ENCODE measurements at regions not wholly inside any gene's neighbourhood (a gene's known extent, or its start where the extent isn't known, plus 50 kb on each side); places are given as distances from the start of the nearest gene placed in this dataset.
"Not testable (repeated sequence)": the region's sequence is repeated elsewhere in the genome, so short reads cannot be mapped to it uniquely, and the experiment has no call there.

DNA sequence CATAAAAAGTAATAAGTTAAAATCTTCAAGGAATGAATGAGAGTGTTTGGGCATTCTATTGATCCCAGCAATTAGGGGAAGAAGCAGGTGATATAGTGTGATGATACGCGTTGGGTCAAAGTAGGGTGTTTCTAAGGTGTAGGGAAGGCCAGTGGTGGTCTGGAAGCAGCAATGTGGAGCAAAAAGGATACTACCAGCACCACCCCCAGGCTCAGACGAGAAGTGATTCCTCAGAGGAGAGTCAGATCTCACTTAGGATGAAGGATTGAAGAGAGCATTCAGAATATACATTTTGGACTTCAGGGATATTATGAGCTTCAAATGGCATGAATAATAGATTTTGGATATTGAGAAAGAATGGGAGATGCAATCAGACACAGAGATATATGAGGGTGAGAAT is 497.6 kb downstream of the RMST start:
- no peaks in the 10 kb centered on the region for H3K36me3 Mint-ChIP-seq (ENCODE audit: low read depth)
- H3K27ac Mint-ChIP-seq, result no peak overlapping the region
- H3K27me3 Mint-ChIP-seq, result no peaks in the 10 kb centered on the region
- ATAC-seq (no peak), DNase-seq (no peak)
- H3K4me1 Mint-ChIP-seq, result no peaks in the 10 kb centered on the region
- no peaks in the 10 kb centered on the region for H3K9me3 ChIP-seq (ENCODE audit: control insufficient read depth, low read length, poor library complexity, severe bottlenecking)
- H3K4me3 Mint-ChIP-seq, result no peak overlapping the region

- no peak overlapping the region for H3K27ac Mint-ChIP-seq
- no peaks in the 10 kb centered on the region for H3K36me3 Mint-ChIP-seq (ENCODE audit: low read depth)
- H3K27me3 Mint-ChIP-seq, result peaks cover 5% of the 10 kb centered on the region
- H3K4me3 Mint-ChIP-seq, result no peak overlapping the region
- no peaks in the 10 kb centered on the region for H3K4me1 Mint-ChIP-seq
- H3K9me3 ChIP-seq (ENCODE audit: control insufficient read depth, low read length, poor library complexity, severe bottlenecking), result no peaks in the 10 kb centered on the region
- ATAC-seq (no peak), DNase-seq (no peak)
Measured at GRCh38 chr12:97960741-97961608, 498.4 kb downstream of the RMST start.

- no peak overlapping the region for H3K4me3 Mint-ChIP-seq
- H3K36me3 Mint-ChIP-seq (ENCODE audit: low read depth), result no peaks in the 10 kb centered on the region
- DNase-seq (no peak), ATAC-seq (no peak)
- H3K4me1 Mint-ChIP-seq, result no peaks in the 10 kb centered on the region
- peaks cover 12% of the 10 kb centered on the region for H3K27me3 Mint-ChIP-seq
- no peaks in the 10 kb centered on the region for H3K9me3 ChIP-seq (ENCODE audit: control insufficient read depth, low read length, poor library complexity, severe bottlenecking)
- no peak overlapping the region for H3K27ac Mint-ChIP-seq
Measured at GRCh38 chr12:97967831-97968230, 505.2 kb downstream of the RMST start.

GRCh38 chr12:97968641-97969197 is 506.1 kb downstream of the RMST start:
- Mint-ChIP-seq H3K27me3 (peaks cover 12% of the 10 kb centered on the region), H3K27ac (no peak overlapping the region), H3K36me3 (ENCODE audit: low read depth) (no peaks in the 10 kb centered on the region), H3K4me3 (no peak overlapping the region), H3K4me1 (no peaks in the 10 kb centered on the region)
- DNase-seq (no peak), ATAC-seq (no peak)
- no peaks in the 10 kb centered on the region for H3K9me3 ChIP-seq (ENCODE audit: control insufficient read depth, low read length, poor library complexity, severe bottlenecking)

DNA sequence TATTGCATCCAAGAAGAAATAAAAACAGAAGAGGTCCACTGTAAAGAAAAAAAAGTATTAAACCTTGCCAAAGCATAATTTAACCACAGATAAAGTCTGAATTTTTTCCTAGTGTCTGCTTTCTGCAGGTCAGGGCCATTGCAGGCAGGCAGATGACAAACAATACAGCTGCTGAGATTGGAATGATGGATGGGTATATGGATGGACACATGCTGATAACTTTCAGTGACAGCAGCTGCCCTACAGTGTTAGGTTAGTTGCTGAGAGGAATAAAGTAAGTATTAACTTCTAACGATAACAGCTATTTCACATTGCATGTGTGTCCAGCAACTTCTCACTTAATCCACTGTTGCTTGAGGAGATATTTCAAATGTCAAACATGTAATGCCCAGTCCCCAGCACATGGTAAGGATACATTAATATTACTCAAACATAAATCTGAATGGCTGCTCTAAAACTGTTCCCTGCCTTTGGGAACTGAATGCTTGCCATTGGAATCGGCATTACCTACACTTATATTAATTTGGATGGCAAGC is 515.3 kb downstream of the RMST start:
- ATAC-seq (no peak), DNase-seq (no peak)
- no peaks in the 10 kb centered on the region for H3K4me1 Mint-ChIP-seq
- H3K27me3 Mint-ChIP-seq, result peaks cover 5% of the 10 kb centered on the region
- no peaks in the 10 kb centered on the region for H3K9me3 ChIP-seq (ENCODE audit: control insufficient read depth, low read length, poor library complexity, severe bottlenecking)
- H3K4me3 Mint-ChIP-seq, result no peak overlapping the region
- no peak overlapping the region for H3K27ac Mint-ChIP-seq
- H3K36me3 Mint-ChIP-seq (ENCODE audit: low read depth), result no peaks in the 10 kb centered on the region

DNA sequence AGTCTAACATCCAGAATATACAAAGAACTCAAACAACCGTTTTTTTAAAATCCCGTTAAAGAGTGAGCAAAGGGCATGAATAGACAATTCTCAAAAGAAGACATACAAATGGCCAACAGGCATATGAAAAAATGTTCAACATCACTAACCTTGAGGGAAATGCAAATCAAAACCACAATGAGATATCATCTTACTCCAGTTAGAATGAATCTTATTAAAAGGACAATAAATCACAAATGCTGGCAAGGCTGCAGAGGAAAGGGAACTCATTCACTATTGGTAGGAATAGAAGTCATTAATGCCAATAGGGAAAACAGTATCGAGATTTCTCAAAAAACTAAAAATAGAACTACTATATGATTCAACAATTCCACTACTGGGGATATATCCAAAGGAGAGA is 520.1 kb downstream of the RMST start:
- H3K27ac Mint-ChIP-seq, result no peak overlapping the region
- no peaks in the 10 kb centered on the region for H3K9me3 ChIP-seq (ENCODE audit: control insufficient read depth, low read length, poor library complexity, severe bottlenecking)
- H3K4me1 Mint-ChIP-seq, result no peaks in the 10 kb centered on the region
- ATAC-seq (no peak), DNase-seq (no peak)
- H3K36me3 Mint-ChIP-seq (ENCODE audit: low read depth), result no peaks in the 10 kb centered on the region
- no peak overlapping the region for H3K4me3 Mint-ChIP-seq
- no peaks in the 10 kb centered on the region for H3K27me3 Mint-ChIP-seq

DNA sequence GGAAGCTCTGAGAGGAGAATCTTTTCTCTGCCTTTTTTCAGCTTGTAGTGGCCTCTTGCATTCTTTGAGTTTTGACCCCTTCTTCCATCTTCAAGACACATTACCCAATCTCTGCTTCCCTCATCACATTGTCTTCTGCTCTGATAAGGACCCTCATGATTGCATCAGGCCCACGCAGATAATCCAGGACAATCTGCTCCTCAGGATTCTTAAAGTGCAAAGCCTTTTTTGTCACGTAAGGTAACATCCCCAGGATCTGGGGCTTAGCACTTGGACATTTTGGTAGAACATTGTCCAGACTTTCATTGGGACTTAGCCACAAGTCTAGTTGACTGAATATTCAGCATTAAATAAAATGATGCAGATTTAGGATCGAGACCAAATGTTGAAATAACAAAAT is 521.2 kb downstream of the RMST start:
- H3K36me3 Mint-ChIP-seq (ENCODE audit: low read depth), result no peaks in the 10 kb centered on the region
- no peak overlapping the region for H3K27ac Mint-ChIP-seq
- no peak for DNase-seq
- no peaks in the 10 kb centered on the region for H3K27me3 Mint-ChIP-seq
- H3K9me3 ChIP-seq (ENCODE audit: control insufficient read depth, low read length, poor library complexity, severe bottlenecking), result no peaks in the 10 kb centered on the region
- H3K4me1 Mint-ChIP-seq, result no peaks in the 10 kb centered on the region
- no peak overlapping the region for H3K4me3 Mint-ChIP-seq
- ATAC-seq, result no peak

GRCh38 chr12:97984436-97984835 is 521.8 kb downstream of the RMST start:
- ATAC-seq, result no peak
- Mint-ChIP-seq H3K36me3 (ENCODE audit: low read depth) (no peaks in the 10 kb centered on the region), H3K27ac (no peak overlapping the region), H3K4me3 (no peak overlapping the region), H3K27me3 (no peaks in the 10 kb centered on the region), H3K4me1 (no peaks in the 10 kb centered on the region)
- no peak for DNase-seq
- H3K9me3 ChIP-seq (ENCODE audit: control insufficient read depth, low read length, poor library complexity, severe bottlenecking), result no peaks in the 10 kb centered on the region

DNA sequence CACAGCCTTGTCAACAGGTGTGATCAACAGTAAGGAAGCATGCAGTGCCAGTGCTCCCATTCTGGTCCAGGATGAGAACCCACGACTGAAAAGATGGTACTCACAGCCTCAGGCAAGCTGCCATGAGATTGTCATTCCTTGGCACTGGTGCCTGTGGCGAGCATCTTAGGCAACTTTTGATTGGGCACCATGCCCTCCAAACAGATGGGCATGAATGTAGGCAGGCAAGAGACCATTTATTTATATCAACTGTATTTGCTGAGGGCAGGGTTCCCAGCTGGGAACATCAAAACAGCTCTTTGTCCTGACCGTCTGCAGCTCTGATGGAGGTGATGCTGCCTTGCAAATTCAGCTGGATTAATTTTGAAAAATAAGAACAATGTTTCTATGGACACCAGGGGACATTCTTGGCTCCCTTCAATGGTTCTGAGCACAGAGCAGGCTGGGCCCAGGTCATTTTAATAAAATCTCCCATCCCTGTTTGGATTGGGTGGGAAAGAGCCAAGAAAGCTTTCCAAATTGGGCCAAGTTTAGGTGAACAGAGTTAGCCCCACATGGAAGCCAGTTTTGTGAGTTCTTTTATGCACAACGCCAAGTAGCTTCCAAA is 522.5 kb downstream of the RMST start:
- H3K9me3 ChIP-seq (ENCODE audit: control insufficient read depth, low read length, poor library complexity, severe bottlenecking), result no peaks in the 10 kb centered on the region
- Mint-ChIP-seq H3K4me3 (no peak overlapping the region), H3K27me3 (no peaks in the 10 kb centered on the region), H3K27ac (no peak overlapping the region), H3K4me1 (no peaks in the 10 kb centered on the region), H3K36me3 (ENCODE audit: low read depth) (no peaks in the 10 kb centered on the region)
- ATAC-seq (no peak), DNase-seq (no peak)

- no peaks in the 10 kb centered on the region for H3K9me3 ChIP-seq (ENCODE audit: control insufficient read depth, low read length, poor library complexity, severe bottlenecking)
- no peak overlapping the region for H3K4me3 Mint-ChIP-seq
- H3K27ac Mint-ChIP-seq, result no peak overlapping the region
- no peak for ATAC-seq
- H3K36me3 Mint-ChIP-seq (ENCODE audit: low read depth), result no peaks in the 10 kb centered on the region
- no peaks in the 10 kb centered on the region for H3K27me3 Mint-ChIP-seq
- no peaks in the 10 kb centered on the region for H3K4me1 Mint-ChIP-seq
- DNase-seq, result no peak
Measured at GRCh38 chr12:97985834-97986233, 523.2 kb downstream of the RMST start.

DNA sequence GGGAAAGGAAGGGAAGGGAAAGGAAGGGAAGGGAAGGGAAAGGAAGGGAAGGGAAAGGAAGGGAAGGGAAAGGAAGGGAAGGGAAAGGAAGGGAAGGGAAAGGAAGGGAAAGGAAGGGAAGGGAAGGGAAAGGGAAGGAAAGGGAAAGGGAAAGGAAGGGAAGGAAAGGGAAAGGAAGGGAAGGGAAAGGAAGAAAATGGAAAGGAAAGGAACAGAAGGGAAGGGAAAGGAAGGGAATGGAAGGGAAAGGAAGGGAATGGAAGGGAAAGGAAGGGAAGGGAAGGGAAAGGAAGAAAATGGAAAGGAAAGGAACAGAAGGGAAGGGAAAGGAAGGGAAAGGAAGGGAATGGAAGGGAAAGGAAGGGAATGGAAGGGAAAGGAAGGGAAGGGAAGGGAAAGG is 526.0 kb downstream of the RMST start:
- H3K4me1 Mint-ChIP-seq; H3K27me3 Mint-ChIP-seq; H3K4me3 Mint-ChIP-seq; H3K36me3 Mint-ChIP-seq (ENCODE audit: low read depth); H3K27ac Mint-ChIP-seq; ATAC-seq; H3K9me3 ChIP-seq (ENCODE audit: control insufficient read depth, low read length, poor library complexity, severe bottlenecking); DNase-seq: not testable (repeated sequence)

DNA sequence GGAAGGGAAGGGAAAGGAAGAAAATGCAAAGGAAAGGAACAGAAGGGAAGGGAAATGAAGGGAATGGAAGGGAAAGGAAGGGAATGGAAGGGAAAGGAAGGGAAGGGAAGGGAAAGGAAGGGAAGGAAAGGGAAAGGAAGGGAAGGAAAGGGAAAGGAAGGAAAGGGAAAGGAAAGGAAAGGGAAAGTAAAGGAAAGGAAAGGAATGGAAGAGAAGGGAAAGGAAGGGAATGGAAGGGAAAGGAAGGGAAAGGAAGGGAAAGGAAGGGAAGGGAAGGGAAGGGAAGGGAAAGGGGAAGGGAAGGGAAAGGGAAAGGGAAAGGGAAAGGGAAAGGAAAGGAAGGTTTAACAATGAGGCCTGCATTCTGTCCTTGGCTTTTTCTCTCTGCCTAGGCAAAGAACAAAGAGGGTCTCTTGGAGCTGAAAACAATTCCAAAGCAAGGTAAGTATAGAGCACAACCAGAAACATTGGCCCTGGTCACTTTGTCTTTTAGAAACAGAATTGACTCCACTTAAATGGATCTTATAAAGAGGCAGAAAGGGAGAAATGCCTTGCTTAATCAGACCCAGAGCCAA is 525.9 kb upstream of the TMPO start:
- Mint-ChIP-seq H3K27ac (no peak overlapping the region), H3K4me1 (no peaks in the 10 kb centered on the region), H3K36me3 (ENCODE audit: low read depth) (no peaks in the 10 kb centered on the region), H3K4me3 (no peak overlapping the region), H3K27me3 (no peaks in the 10 kb centered on the region)
- ATAC-seq (no peak), DNase-seq (no peak)
- H3K9me3 ChIP-seq (ENCODE audit: control insufficient read depth, low read length, poor library complexity, severe bottlenecking), result no peaks in the 10 kb centered on the region

- H3K27me3 Mint-ChIP-seq, result no peaks in the 10 kb centered on the region
- H3K27ac Mint-ChIP-seq, result no peak overlapping the region
- no peaks in the 10 kb centered on the region for H3K36me3 Mint-ChIP-seq (ENCODE audit: low read depth)
- H3K4me1 Mint-ChIP-seq, result no peaks in the 10 kb centered on the region
- DNase-seq (no peak), ATAC-seq (no peak)
- no peaks in the 10 kb centered on the region for H3K9me3 ChIP-seq (ENCODE audit: control insufficient read depth, low read length, poor library complexity, severe bottlenecking)
- H3K4me3 Mint-ChIP-seq, result no peak overlapping the region
Measured at GRCh38 chr12:97994746-97995484, 520.5 kb upstream of the TMPO start.

All from T-helper 17 cell (primary cell).